ENCODE measurements at regions not wholly inside any gene's neighbourhood (a gene's known extent, or its start where the extent isn't known, plus 50 kb on each side); places are given as distances from the start of the nearest gene placed in this dataset.

DNA sequence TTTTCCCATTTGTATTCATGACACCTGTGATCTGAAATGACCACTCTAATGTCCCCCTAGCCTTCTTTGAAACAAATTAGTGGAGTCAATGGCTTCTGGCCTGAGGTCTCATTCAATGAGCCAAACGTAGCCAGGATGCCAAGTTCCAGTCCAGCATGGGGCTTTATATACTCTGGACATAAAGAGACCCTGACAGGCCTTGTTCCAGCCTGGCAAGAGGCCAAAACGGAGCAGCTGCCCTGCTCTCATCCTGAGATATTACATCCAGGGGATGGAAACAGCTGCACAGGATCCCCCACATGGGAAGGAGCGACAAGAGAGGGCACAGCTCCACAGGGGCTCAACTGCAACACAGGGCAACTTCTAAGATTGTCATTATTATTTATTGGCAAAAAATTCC lies 437.8 kb downstream of the CDH26 start:
- DNase-seq: no peak

DNA sequence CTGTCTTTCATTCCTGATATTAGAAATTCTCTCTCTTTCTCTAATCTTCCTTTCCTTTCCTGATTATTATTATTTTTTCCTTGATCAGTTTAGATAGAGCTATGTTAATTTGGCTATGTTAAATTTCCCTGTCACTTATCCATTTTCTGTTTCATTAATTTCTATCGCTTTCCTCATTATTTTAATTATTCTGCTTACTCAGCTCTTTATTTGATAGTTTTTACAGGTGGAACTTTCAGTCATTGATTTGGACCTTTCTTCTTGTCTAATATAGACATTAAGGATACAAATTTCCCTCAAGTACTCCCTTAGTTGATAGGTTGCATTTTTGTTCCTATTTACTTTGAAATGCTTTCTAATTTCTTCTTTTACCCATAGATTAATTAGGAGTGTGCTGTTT lies 442.3 kb downstream of the CDH26 start:
- DNase-seq: no peak

DNA sequence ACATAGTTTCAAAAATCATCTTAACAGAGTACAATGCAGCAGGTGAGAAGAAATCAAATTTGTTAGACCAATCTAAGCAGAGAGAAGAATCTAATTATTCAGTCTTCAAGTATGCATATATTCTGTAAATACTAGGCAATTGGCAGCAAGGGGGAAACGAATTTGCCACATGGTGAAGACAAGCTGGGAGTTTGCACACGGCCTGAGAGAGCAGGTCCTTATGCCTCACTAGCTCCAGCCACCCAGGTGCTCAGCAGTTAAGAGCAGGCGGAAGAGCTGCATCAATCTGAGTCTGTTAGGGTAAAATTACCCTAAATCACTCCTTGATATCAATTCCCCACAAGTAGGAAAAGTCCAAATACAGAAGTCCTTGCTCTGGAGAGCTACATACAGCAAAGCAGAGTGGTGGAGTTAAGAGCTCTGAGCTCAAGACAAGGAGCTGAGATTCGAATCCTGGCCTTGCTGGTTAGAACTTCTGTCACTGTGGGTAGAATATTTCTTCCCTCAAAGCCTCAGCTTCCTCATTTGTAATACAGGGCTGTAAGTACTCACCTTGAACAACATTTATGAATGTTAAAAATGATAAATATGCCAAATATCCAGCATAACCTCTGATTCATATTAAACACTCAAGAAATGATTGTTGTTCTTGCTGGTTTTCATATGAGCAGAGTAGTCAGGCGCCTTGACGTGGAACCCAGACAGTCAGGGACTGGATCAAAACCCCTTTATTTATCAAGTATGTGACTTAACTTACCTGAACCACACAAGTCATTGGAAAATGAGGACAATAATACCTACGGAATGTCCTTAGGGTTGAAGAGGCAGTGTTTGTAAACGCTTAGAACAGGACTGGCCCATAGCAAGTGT lies 444.2 kb downstream of the CDH26 start:
- DNase-seq: no peak

DNA sequence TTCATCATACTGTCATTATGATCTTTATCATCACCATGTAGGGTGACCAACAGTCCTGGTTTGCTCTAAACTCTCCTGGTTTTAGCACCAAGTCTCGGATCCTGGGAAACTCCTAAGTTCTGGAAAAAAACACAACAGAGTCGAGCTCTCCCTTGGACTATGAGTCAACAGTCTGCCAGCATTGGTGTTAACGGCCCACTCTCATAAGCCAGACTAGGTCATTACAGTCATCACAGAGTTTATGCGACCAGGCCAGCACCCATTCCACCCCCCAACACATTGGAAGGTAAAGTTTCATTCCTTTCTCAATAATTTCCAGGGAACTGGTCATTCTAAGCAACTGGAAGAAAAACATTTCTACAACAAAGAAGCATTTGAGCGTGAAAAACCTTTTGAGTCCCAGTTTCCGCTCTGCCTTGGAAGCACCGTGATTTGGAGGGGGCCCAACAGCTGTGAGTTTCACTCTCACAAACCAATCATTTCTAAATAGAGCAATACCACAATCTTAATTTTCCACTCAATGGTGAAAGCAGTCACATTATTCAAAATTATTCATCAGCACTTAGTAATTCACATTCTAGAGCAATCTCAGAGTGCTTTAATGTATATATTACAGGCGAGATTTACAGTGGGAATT lies 445.0 kb downstream of the CDH26 start:
- no peak for DNase-seq

DNA sequence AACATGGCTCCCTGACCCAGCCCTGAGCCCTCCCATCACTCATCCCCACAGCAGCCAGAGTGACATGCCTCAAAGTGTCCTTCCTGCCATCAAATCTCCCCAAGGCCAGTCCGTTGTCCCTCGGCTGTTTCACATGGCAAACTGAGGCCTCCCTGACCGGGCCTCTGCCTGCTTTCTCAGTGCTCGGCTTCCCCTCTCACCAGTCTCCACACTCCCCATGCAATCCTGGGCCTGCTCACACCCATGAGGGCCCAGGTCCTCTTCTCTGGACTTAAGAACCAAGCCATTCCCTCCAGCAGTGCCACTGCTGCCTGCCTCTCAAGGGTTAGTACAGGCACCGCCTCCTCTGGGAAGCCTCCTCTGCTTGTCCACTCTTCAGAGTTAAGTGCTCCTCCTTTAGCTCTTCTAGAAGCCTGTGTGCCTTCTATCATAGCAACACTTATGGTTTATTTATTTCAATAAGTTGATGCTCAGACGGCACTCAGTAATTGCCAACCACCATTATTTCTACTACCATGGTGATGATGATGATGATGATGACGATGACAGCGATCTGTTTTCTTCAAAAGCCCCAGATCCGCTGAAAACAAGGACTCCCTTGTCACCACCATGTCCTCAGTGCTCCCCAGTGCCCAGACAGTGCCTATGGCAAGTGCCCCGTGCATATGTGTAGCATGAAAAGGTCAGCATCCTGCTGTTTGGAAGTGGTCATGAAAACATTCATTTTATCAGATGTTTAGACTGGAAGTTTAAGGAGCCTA lies 449.0 kb downstream of the CDH26 start:
- DNase-seq: no peak

DNA sequence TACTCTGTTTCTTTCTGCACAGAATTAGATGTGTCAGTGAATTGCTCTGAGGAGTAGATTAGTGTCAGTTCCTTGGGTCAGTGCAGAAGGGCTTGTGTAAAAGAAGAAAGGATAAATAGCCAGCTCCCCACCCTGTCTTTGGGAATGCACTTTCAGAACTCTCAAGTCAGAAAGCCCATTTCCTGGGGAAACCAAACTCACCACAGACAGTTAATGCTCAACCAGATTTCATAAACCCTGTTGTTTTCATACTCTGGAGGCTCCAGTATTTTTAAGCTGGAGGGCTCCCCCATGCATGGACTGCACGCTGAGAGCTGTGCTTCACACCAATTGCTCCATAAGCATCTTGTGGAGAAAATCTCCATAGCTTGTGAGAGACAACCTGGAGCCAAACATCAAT lies 449.7 kb downstream of the CDH26 start:
- DNase-seq: no peak

DNA sequence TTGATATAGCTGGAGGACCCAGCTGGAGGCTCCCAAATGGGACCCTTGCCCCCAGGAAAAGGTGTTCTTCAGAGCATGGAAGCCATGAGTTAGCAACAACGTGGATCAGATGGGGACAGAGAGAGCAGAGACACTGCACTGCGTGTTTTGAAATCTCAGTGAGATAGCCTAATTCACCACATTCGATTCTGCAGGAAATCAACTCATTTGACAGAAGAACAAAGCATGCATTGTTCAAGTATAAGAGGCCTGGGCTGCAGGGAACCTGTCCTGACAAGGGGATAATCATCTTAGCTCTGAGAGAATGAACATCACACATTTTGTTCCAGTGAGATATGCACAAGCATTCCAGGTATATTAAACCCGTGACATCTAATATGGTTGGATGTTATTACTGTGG lies 450.2 kb downstream of the CDH26 start:
- no peak for DNase-seq

DNA sequence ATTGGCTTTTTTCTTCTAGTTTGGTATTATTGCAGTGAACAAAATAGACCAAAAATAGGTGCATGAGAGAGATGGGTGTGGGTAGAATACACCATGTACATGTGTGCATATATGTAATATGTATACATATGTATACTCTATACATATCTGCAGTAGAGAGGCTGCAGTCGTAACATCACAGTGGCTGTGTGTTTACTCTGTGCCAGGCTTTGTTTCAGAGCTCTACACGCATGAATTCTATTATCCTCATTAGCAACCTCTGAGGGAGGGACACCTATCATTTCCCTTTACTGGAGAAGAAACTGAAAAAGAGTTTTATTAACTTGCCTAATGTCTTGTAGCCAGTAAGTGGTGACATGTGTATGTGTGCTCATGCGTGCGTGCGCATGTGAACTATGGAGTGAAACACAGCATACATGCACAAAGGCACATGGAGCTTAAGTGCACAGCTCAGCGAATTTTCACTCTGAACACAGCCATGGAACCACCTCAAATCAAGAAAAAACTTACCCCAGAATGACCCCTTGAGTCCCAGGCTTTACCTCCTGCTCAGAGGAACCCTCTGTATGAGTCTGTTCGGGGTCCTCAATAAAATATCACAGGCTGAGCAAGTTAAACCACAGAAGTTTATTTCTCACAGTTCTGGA lies 452.5 kb downstream of the CDH26 start:
- DNase-seq: no peak

DNA sequence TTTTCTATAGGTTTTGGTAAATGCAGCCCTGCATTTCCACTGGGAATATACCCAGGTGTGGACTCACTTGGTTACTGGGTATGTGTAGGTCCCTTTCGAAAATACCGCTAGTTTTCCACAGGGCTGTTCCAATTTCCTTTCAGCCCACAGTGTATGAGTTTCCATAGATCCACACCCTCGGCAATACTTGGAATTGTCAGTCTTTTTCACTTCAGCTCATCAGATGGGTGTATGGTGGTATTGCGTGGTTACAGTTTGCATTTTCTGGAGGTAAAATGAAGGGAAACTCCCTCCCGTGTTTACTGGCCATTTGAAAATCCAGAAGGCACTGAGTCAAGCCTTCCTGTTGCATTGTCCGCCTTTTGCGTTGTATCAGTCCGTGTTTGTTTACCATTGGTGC lies 453.6 kb downstream of the CDH26 start:
- no peak for DNase-seq

DNA sequence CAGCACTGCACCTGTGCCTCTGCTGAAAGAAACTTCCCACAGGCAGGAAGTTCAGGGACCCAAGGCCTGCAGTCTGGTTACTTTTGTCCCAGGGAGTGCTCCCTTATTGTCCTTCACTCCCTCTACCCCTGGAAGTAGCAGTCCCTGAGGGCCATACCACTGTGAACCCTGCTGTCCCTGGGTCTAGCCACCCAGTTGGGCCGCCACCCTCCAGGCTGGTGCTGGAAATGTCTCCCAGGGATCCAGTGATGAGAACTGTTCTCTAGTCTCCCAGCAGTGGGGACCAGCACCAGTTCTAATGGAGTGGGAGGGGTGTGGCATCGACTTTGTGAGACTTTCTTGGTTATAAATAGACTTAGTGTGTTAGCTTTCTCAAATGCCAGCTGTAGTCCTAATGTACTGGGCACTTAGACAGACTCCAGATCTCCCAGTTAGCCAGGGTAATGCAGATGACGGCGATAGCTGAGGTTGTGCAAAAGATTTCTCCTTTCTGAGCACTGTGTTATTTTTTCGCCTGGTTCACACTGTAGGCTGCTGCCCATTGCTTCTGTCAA lies 462.5 kb downstream of the CDH26 start:
- DNase-seq: no peak

DNA sequence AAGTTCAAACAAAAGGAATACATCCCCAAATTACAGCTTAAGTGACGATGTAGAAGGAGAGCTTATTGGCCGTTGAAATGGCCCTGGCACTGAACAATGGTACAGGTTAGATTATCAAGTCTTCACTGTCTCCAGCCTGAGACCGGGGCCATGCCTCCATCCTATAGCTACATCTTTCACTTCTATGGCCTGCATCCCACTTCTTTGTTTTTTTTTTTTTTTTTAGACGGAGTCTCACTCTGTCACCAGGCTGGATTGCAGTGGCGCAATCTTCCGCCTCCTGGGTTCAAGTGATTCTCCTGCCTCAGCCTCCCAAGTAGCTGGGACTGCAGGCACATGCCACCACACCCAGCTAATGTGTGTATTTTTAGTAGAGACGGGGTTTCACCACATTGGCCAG lies 464.6 kb downstream of the CDH26 start:
- DNase-seq: no peak

DNA sequence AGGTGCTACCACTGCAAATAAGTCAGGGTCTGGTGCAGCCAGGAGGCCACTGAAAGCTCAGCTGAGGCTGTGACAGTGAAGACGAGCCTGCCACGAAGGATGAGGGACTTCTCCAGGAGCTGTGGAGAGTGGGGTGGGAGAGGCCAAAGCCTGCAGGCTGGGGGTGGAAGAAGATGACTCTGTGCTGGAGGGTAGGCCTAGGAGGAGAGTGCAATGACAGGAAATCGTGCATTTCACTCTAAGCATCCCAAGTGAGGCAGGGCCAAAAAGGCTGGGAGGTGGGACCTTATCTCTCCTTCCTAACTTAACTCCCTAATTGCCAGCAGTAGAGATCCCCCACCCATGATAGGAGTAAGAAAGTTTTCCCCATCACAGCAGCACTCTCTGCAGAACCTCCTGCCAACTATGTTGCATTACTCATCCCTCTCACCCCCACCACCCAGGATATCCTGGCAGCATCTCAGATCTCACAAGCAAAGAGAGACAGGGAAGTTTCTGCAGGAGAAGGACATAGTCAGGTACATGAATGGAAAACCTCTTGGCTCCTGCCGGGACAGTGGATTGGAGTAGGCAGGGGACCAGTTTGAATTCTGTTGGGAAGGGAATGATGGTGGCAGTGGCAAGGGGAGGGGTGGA lies 466.2 kb downstream of the CDH26 start:
- DNase-seq: no peak

DNA sequence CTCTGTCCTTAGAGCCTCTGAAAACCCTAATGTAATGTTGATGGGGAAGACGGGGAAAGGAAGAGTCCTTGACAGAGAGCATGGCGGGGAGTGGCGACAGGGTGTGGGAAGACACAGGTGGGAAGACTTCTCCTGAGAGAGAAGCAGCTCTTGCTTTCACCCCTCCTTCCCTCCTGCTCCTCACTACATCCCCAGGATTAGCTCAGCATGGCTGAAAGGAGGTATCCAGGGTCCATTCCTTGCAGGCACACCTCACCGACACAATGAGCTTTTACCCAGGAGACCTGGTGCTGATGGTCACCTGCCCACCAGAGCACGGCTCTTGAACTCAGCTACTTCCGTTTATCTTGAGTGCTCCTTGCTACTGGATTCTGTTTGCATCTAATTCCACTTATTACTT lies 469.3 kb downstream of the CDH26 start:
- no peak for DNase-seq

DNA sequence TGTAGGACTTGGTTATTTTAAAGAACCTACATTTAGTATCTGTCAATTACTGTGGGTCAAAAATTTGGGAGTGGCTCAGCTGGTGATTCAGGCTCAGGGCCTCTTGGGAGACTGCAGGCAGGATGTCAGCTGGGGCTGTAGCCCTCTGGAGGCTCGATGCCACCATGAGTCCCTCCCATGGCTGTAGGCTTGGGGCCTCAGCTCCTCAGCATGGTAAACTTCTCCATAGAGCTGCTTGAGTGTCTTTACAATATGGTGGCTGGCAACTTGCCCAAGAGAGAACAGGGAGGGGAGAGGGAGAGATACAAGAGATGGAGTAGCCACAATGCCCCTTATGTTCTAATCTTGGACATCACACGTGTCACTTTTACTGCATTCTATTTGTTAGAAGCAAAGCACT lies 470.4 kb downstream of the CDH26 start:
- no peak for DNase-seq

DNA sequence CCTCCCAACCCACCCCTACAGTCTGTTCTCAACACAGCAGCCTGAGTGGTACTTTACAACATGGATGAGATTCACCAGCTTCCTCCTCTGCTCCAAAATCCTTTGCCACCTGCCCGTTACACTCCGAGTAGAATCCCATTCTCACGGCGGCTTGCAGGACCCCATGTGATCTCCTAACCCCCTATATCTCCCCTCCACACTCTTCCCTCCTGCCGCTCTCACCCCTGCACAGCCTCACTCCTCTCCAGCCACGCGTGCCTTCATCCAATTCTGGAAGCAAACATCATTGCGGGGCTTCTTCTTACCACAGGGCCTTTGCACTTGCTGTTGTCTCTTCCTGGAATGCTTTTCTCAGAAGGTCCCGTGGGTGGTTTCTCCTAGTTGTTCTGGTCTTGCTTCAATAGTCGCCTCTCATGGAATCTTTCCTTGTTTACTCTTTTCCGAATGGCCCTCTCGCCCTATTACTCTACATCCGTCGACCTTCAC lies 472.3 kb downstream of the CDH26 start:
- no peak for DNase-seq

DNA sequence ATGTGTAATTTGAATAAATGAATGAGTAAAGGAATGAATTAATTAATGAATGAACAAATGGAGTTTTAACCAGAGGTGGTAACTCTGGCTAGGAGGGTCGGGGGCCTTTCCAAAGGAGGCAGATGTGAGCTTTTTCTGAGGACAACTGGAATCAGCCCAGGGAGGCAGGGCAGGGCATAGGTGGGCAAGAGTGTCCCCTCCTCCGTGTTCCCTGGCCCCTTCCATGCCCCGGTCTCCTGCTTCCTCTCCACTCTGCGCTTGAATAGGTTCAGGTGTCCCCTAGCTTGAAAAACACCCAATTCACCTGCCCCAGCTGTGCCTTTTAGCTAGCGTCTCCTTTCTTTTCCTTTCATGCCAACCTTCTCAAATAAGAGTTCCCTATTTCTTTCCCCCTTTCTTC lies 473.1 kb downstream of the CDH26 start:
- no peak for DNase-seq

DNA sequence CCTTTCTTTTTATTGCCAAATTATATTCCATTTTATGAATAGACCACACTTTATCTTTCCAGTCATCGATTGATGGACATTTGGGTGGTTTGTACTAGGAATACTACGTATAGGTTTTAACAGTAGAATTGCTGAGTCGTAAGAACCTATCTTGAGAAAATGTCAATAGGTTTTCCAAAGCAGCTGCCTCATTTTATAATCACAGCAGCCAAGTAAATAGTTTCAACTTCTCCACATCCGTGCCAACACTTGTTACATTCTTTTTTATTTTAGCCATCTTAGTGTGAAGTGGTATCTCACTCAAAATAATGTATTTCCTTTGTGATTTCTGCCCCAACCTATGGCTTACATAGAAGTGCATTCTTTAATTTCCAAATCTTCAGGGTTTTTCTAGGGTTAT lies 479.2 kb downstream of the CDH26 start:
- no peak for DNase-seq

DNA sequence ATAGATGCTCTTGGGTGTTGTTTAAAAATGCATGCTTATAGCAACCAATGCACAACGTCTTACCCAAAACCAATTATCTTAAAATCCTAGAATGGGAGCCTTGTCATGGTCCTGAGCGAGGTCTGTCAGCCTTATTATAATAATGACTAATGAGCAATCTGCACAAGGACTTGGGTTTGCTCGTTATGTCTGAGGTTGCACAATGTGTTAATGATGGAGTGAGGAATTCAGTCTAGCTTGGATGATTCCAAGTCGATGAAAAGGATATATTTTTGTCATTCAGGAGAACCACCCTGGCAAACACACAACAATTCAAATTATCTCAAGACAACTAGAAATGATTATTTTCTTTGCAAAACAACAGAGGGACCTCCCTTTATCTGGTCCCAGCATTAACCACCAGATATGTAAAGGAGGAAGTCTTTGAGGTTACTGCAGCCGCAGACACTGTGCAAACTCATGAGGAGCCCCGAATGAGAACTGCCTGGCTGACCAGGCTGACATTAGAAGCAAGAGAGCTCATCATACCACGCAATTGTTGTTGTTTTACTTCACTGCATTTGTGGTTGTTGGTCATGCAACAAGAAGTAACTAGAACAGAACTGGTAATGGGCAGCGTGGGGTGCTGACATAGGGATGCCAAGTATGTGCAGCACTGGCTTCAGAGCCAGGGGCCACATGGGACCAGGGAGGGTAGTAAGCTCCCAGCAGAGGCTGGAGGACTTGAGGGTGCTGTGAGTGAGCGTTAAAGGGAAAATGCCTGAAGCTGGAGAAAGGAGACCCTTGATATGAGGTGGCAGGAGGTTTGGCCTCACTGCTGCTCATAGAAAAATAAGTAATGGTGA lies 488.3 kb downstream of the CDH26 start:
- DNase-seq: no peak

DNA sequence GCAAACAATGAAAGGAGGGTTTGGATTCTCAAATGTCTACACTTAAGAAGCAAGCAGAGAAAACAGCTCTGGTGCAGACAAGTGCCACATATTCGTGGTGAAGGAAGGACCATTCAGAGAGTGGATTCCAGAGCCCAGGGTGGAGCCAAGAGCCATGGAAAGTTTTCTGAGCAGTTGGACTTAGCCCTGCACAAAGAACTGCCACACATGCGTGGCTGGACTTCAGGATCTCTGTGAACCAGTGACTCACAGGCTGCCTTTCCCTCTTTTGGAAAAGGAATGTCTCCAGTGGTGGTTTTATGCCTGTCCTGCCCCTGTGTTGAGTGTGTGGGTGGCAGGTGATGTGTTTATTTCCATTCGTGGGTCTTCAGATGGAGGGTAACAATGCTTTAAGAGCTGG lies 489.5 kb downstream of the CDH26 start:
- no peak for DNase-seq

DNA sequence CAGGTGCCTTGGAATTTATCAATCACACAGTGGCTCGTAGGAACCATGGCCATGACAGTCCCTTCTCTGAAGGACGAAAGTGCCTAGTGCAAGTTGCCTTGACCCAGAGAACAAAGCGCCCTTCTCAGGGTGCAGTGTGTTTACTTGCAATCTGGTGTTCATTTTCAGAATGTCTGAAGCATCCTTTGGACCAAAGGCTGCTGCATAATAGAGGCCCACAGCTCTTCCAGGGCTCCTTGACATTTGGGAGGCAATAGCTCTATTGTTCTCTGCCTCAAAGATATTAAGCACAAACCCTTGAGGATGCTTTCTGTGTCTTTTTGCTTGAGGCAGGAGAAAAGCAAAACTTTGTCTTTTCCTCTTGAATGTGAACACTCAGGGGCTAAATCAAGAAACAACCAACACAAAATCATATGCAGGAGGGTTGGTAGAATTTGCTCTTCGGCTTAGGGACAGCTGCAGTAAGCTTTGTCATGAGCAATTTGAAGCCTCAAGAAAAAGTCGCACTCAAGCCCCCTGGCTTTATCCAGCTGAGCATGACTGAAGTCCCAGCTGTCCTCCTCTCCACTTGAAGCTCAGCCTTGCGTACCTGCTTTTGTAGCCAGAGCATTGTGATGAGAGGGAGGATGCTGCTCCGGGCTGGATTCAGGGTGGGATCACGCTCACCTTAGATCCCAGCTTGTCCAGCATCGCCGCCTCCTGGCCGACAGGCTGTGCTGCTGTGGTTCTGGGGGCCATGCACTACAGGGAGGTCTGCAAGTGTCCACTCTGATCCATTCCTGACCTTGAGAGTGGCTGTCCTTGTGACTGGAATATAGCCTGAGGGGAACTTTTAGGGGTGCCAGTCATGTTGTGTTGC lies 495.4 kb downstream of the CDH26 start:
- DNase-seq: no peak

DNA sequence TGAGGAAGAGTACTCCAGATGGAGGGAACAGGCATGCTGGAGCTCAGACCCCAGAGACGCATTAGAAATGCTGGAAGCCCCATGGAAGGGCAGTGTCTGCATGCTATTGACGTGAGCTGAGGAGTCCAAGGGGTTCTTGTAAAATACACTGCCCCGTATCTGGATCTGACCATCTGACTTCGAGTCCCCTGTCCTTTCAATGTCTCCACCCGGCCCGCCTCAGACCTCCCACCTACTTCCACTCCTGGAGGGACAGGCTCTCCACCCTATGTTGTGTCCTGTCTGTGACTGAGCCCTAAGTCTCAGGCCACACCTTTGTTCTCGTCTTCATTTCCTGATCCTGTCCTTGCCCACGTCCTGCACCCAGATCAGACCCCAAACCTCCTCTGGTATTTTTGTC lies 496.3 kb downstream of the CDH26 start:
- DNase-seq: no peak

Data from DMS 273 treated with DMSO at 0.1 percent for 48 hours (cell line).